Endodermal cell (in vitro differentiated cells): ENCODE measurements at regions not wholly inside any gene's neighbourhood (a gene's known extent, or its start where the extent isn't known, plus 50 kb on each side); places are given as distances from the start of the nearest gene placed in this dataset.

Experiments used
- DNase-seq: peaks from one replicate; pipeline ENCODE4 v3.0.0-alpha.2; 2017
- H3K27ac ChIP-seq: 2 replicates; pipeline ENCODE4 v1.5.1; 2013; ENCODE audit warnings: mild to moderate bottlenecking, low read depth, low read length, moderate library complexity
- H3K27me3 ChIP-seq: 2 replicates; pipeline ENCODE4 v1.6.1; 2013; ENCODE audit warnings: mild to moderate bottlenecking, low read length, moderate library complexity; ENCODE audit not compliant: insufficient read depth, control insufficient read depth, poor library complexity, severe bottlenecking
- H3K36me3 ChIP-seq: 2 replicates; pipeline ENCODE4 v1.7.0; 2013; ENCODE audit warnings: mild to moderate bottlenecking, low read length, moderate library complexity; ENCODE audit not compliant: control insufficient read depth, insufficient read depth
- H3K4me1 ChIP-seq: one replicate; pipeline ENCODE4 v1.7.0; 2013; ENCODE audit warnings: low read length; ENCODE audit not compliant: control insufficient read depth, insufficient read depth
- H3K4me3 ChIP-seq: 2 replicates; pipeline ENCODE4 v1.5.1; 2013; ENCODE audit warnings: mild to moderate bottlenecking, low read length, moderate library complexity
- H3K9ac ChIP-seq: 2 replicates; pipeline ENCODE4 v1.6.1; 2013; ENCODE audit warnings: mild to moderate bottlenecking, low read length, moderate library complexity; ENCODE audit not compliant: poor library complexity, severe bottlenecking; ENCODE audit errors: extremely low read depth
- H3K9me3 ChIP-seq: 2 replicates; pipeline ENCODE4 v1.6.1; 2013; ENCODE audit warnings: mild to moderate bottlenecking, low read length, moderate library complexity; ENCODE audit not compliant: control insufficient read depth
- H3K27ac Mint-ChIP-seq: 2 replicates; pipeline ENCODE4 v1.8.0; 2020; ENCODE audit warnings: mixed read lengths
- H3K27me3 Mint-ChIP-seq: 2 replicates; pipeline ENCODE4 v1.8.0; 2021; ENCODE audit warnings: mild to moderate bottlenecking, mixed read lengths; ENCODE audit not compliant: insufficient read depth
- H3K36me3 Mint-ChIP-seq: 2 replicates; pipeline ENCODE4 v1.8.0; 2020; ENCODE audit warnings: low read depth, mixed read lengths
- H3K4me1 Mint-ChIP-seq: 2 replicates; pipeline ENCODE4 v1.8.0; 2020; ENCODE audit warnings: mixed read lengths
- H3K4me3 Mint-ChIP-seq: 2 replicates; pipeline ENCODE4 v1.8.0; 2020; ENCODE audit warnings: mild to moderate bottlenecking, moderate library complexity, mixed read lengths
- H3K9me3 Mint-ChIP-seq: 2 replicates; pipeline ENCODE4 v1.8.0; 2020; ENCODE audit warnings: mild to moderate bottlenecking, mixed read lengths
- CTCF ChIP-seq: fragments of 200-600 bp; sonication (generic); conservative IDR thresholded peaks from 2 replicates; pipeline ENCODE4 v1.5.0; 2021; ENCODE audit warnings: antibody characterized with exemption, mild to moderate bottlenecking
- WGBS, 2 experiments: methylation state at CpG; one replicate each; pipeline versions ENCODE4 v1.1.5 to v1.1.7; 2013; ENCODE audit warnings: missing lambda C conversion rate in 2 of 2, mixed read lengths in 1 of 2; ENCODE audit not compliant: insufficient coverage in 1 of 2, insufficient read length in 1 of 2; 5-methylcytosine and 5-hydroxymethylcytosine counted together

DNA sequence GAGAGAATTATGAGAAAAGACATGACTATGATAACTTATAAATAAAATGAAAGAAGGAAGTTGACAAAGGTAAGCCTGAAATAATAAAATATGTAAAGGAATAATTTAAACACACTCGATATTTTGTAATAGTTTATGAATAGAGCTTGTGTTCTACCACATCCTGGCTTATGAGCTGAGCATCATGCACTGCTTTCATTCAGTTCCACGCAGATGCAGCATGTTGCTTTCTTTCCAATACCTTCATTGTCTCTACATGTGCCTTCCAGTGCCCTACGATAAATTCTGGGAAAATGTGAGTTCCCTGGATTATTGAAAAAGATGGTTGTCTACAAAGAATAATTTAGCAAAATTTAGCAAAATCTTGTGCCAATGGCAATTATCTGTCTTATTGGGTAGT is 398.9 kb upstream of the SEMA3C start:
- no peak overlapping the region for H3K27ac Mint-ChIP-seq

GRCh38 chr7:81308643-81309322 is 389.9 kb upstream of the SEMA3C start:
- DNase-seq: no peak
- Histone ChIP-seq H3K27me3 (no peaks in the 10 kb centered on the region), H3K4me1 (no peaks in the 10 kb centered on the region), H3K9ac (no peak overlapping the region), H3K36me3 (no peaks in the 10 kb centered on the region), H3K4me3 (no peak overlapping the region), H3K9me3 (no peaks in the 10 kb centered on the region), H3K27ac (no peak overlapping the region)
- H3K36me3 Mint-ChIP-seq: no peaks in the 10 kb centered on the region
- H3K4me3 Mint-ChIP-seq: no peak overlapping the region
- H3K4me1 Mint-ChIP-seq: peaks cover 7% of the 10 kb centered on the region
- no peaks in the 10 kb centered on the region for H3K27me3 Mint-ChIP-seq
- no peaks in the 10 kb centered on the region for H3K9me3 Mint-ChIP-seq
- WGBS, 2 experiments: 37 to 40% methylated on average over 2 of the region's 2 CpGs
- no peak for TF ChIP-seq CTCF
- no peak overlapping the region for H3K27ac Mint-ChIP-seq

More for the DNA sequence above, 398.9 kb upstream of the SEMA3C start:
- Mint-ChIP-seq H3K9me3 (peaks cover 1% of the 10 kb centered on the region), H3K4me3 (no peak overlapping the region), H3K36me3 (no peaks in the 10 kb centered on the region), H3K4me1 (peaks cover 15% of the 10 kb centered on the region), H3K27me3 (no peaks in the 10 kb centered on the region)
- Histone ChIP-seq H3K9ac (no peak overlapping the region), H3K9me3 (peaks cover 9% of the 10 kb centered on the region), H3K27me3 (no peaks in the 10 kb centered on the region), H3K4me3 (no peak overlapping the region), H3K27ac (no peak overlapping the region), H3K4me1 (peaks cover 16% of the 10 kb centered on the region), H3K36me3 (no peaks in the 10 kb centered on the region)
- WGBS, 2 experiments: 94 to 100% methylated on average over 3 of the region's 3 CpGs
- TF ChIP-seq CTCF: no peak
- no peak for DNase-seq

DNA sequence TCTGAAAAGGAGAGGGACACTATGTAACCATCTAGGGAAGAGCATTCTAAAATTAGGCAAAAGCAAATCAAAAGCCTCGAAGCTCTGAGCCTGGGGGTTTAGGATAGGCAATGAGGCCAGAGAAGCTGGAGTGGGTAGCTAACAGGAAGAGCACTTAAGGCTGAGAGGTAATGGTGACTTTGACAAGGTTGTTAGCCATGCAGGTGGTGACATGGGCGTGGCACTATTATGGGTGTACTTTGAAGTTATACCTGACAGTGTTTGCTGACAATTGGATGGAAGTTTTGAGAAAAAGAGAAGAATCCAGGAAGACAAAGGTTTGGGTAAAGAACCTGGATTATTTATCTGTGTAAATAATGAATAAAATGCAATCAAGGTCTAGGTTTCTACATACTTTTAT is 383.0 kb upstream of the SEMA3C start:
- TF ChIP-seq CTCF: no peak
- Histone ChIP-seq H3K9me3 (no peaks in the 10 kb centered on the region), H3K36me3 (no peaks in the 10 kb centered on the region)

More for the DNA sequence above, 383.0 kb upstream of the SEMA3C start:
- WGBS, 2 experiments: 88 to 94% methylated on average over 1 to 2 of the region's 2 CpGs
- peaks cover 7% of the 10 kb centered on the region for H3K4me1 Mint-ChIP-seq
- no peak overlapping the region for H3K27ac ChIP-seq
- no peaks in the 10 kb centered on the region for H3K4me1 ChIP-seq
- no peaks in the 10 kb centered on the region for H3K9me3 Mint-ChIP-seq
- H3K36me3 Mint-ChIP-seq: no peaks in the 10 kb centered on the region
- no peaks in the 10 kb centered on the region for H3K27me3 ChIP-seq
- H3K9ac ChIP-seq: no peak overlapping the region
- no peak for DNase-seq
- H3K27me3 Mint-ChIP-seq: no peaks in the 10 kb centered on the region
- no peak overlapping the region for H3K27ac Mint-ChIP-seq
- no peak overlapping the region for H3K4me3 Mint-ChIP-seq
- H3K4me3 ChIP-seq: no peak overlapping the region
